ENCODE measurements at regions not wholly inside any gene's neighbourhood (a gene's known extent, or its start where the extent isn't known, plus 50 kb on each side); places are given as distances from the start of the nearest gene placed in this dataset.

GRCh38 chr7:119522263-119522662 is 750.7 kb upstream of the KCND2 start:
- Histone ChIP-seq H3K4me3 (ENCODE audit: low read length) (no peak overlapping the region), H3K9ac (ENCODE audit: low read depth, low read length) (no peak overlapping the region), H3K9me3 (replicated peaks; ENCODE audit: low read length) (no peaks in the 10 kb centered on the region), H3K4me2 (ENCODE audit: low read length) (no peak overlapping the region), H3K36me3 (ENCODE audit: insufficient read depth, low read length) (no peaks in the 10 kb centered on the region), H3K27me3 (ENCODE audit: control insufficient read depth, insufficient read depth, low read length) (no peaks in the 10 kb centered on the region), H3K4me1 (ENCODE audit: control insufficient read depth, insufficient read depth, low read length) (no peaks in the 10 kb centered on the region)

- no peak overlapping the region for H3K4me3 ChIP-seq (ENCODE audit: low read length)
- no peaks in the 10 kb centered on the region for H3K36me3 ChIP-seq (ENCODE audit: insufficient read depth, low read length)
- H3K9ac ChIP-seq (ENCODE audit: low read depth, low read length): no peak overlapping the region
- no peak overlapping the region for H3K4me2 ChIP-seq (ENCODE audit: low read length)
- no peaks in the 10 kb centered on the region for H3K27me3 ChIP-seq (ENCODE audit: control insufficient read depth, insufficient read depth, low read length)
- H3K9me3 ChIP-seq (replicated peaks; ENCODE audit: low read length): no peaks in the 10 kb centered on the region
- no peaks in the 10 kb centered on the region for H3K4me1 ChIP-seq (ENCODE audit: control insufficient read depth, insufficient read depth, low read length)
These were observed 750.3 kb upstream of the KCND2 start for GRCh38 chr7:119522698-119523097.

GRCh38 chr7:119545118-119545517 is 727.9 kb upstream of the KCND2 start:
- Histone ChIP-seq H3K36me3 (ENCODE audit: insufficient read depth, low read length) (no peaks in the 10 kb centered on the region), H3K9ac (ENCODE audit: low read depth, low read length) (no peak overlapping the region), H3K9me3 (replicated peaks; ENCODE audit: low read length) (no peaks in the 10 kb centered on the region), H3K27me3 (ENCODE audit: control insufficient read depth, insufficient read depth, low read length) (peaks cover 5% of the 10 kb centered on the region), H3K4me1 (ENCODE audit: control insufficient read depth, insufficient read depth, low read length) (peaks cover 13% of the 10 kb centered on the region), H3K4me3 (ENCODE audit: low read length) (no peak overlapping the region), H3K4me2 (ENCODE audit: low read length) (peak overlapping the region; percentile 19)

GRCh38 chr7:119555788-119556187 is 717.2 kb upstream of the KCND2 start:
- Histone ChIP-seq H3K4me2 (ENCODE audit: low read length) (no peak overlapping the region), H3K4me1 (ENCODE audit: control insufficient read depth, insufficient read depth, low read length) (no peaks in the 10 kb centered on the region), H3K27me3 (ENCODE audit: control insufficient read depth, insufficient read depth, low read length) (peaks cover under 1% of the 10 kb centered on the region), H3K36me3 (ENCODE audit: insufficient read depth, low read length) (no peaks in the 10 kb centered on the region), H3K9ac (ENCODE audit: low read depth, low read length) (no peak overlapping the region), H3K9me3 (replicated peaks; ENCODE audit: low read length) (no peaks in the 10 kb centered on the region), H3K4me3 (ENCODE audit: low read length) (no peak overlapping the region)

- no peaks in the 10 kb centered on the region for H3K4me1 ChIP-seq (ENCODE audit: control insufficient read depth, insufficient read depth, low read length)
- no peaks in the 10 kb centered on the region for H3K9me3 ChIP-seq (replicated peaks; ENCODE audit: low read length)
- no peak overlapping the region for H3K4me3 ChIP-seq (ENCODE audit: low read length)
- no peak overlapping the region for H3K4me2 ChIP-seq (ENCODE audit: low read length)
- no peak overlapping the region for H3K9ac ChIP-seq (ENCODE audit: low read depth, low read length)
- no peaks in the 10 kb centered on the region for H3K27me3 ChIP-seq (ENCODE audit: control insufficient read depth, insufficient read depth, low read length)
- H3K36me3 ChIP-seq (ENCODE audit: insufficient read depth, low read length): no peaks in the 10 kb centered on the region
These were observed 716.5 kb upstream of the KCND2 start for GRCh38 chr7:119556436-119556835.

- H3K4me1 ChIP-seq (ENCODE audit: control insufficient read depth, insufficient read depth, low read length): no peaks in the 10 kb centered on the region
- H3K4me3 ChIP-seq (ENCODE audit: low read length): no peak overlapping the region
- H3K9me3 ChIP-seq (replicated peaks; ENCODE audit: low read length): no peaks in the 10 kb centered on the region
- H3K36me3 ChIP-seq (ENCODE audit: insufficient read depth, low read length): no peaks in the 10 kb centered on the region
- no peak overlapping the region for H3K4me2 ChIP-seq (ENCODE audit: low read length)
- no peak overlapping the region for H3K9ac ChIP-seq (ENCODE audit: low read depth, low read length)
- no peaks in the 10 kb centered on the region for H3K27me3 ChIP-seq (ENCODE audit: control insufficient read depth, insufficient read depth, low read length)
These were observed 711.2 kb upstream of the KCND2 start for GRCh38 chr7:119561751-119562150.

- no peak overlapping the region for H3K4me2 ChIP-seq (ENCODE audit: low read length)
- no peaks in the 10 kb centered on the region for H3K9me3 ChIP-seq (replicated peaks; ENCODE audit: low read length)
- no peaks in the 10 kb centered on the region for H3K36me3 ChIP-seq (ENCODE audit: insufficient read depth, low read length)
- no peaks in the 10 kb centered on the region for H3K27me3 ChIP-seq (ENCODE audit: control insufficient read depth, insufficient read depth, low read length)
- H3K4me1 ChIP-seq (ENCODE audit: control insufficient read depth, insufficient read depth, low read length): no peaks in the 10 kb centered on the region
- H3K9ac ChIP-seq (ENCODE audit: low read depth, low read length): no peak overlapping the region
- no peak overlapping the region for H3K4me3 ChIP-seq (ENCODE audit: low read length)
These were observed 710.1 kb upstream of the KCND2 start for GRCh38 chr7:119562839-119563238.

- H3K27me3 ChIP-seq (ENCODE audit: control insufficient read depth, insufficient read depth, low read length): no peaks in the 10 kb centered on the region
- H3K4me1 ChIP-seq (ENCODE audit: control insufficient read depth, insufficient read depth, low read length): no peaks in the 10 kb centered on the region
- H3K4me3 ChIP-seq (ENCODE audit: low read length): no peak overlapping the region
- H3K9ac ChIP-seq (ENCODE audit: low read depth, low read length): no peak overlapping the region
- H3K36me3 ChIP-seq (ENCODE audit: insufficient read depth, low read length): no peaks in the 10 kb centered on the region
- H3K9me3 ChIP-seq (replicated peaks; ENCODE audit: low read length): no peaks in the 10 kb centered on the region
- no peak overlapping the region for H3K4me2 ChIP-seq (ENCODE audit: low read length)
These were observed 701.3 kb upstream of the KCND2 start for GRCh38 chr7:119571666-119572065.

GRCh38 chr7:119572132-119572531 is 700.8 kb upstream of the KCND2 start:
- Histone ChIP-seq H3K9me3 (replicated peaks; ENCODE audit: low read length) (no peaks in the 10 kb centered on the region), H3K4me1 (ENCODE audit: control insufficient read depth, insufficient read depth, low read length) (no peaks in the 10 kb centered on the region), H3K9ac (ENCODE audit: low read depth, low read length) (no peak overlapping the region), H3K36me3 (ENCODE audit: insufficient read depth, low read length) (no peaks in the 10 kb centered on the region), H3K4me2 (ENCODE audit: low read length) (no peak overlapping the region), H3K27me3 (ENCODE audit: control insufficient read depth, insufficient read depth, low read length) (no peaks in the 10 kb centered on the region), H3K4me3 (ENCODE audit: low read length) (no peak overlapping the region)

- no peaks in the 10 kb centered on the region for H3K36me3 ChIP-seq (ENCODE audit: insufficient read depth, low read length)
- H3K9ac ChIP-seq (ENCODE audit: low read depth, low read length): no peak overlapping the region
- no peaks in the 10 kb centered on the region for H3K27me3 ChIP-seq (ENCODE audit: control insufficient read depth, insufficient read depth, low read length)
- H3K4me3 ChIP-seq (ENCODE audit: low read length): no peak overlapping the region
- H3K4me2 ChIP-seq (ENCODE audit: low read length): no peak overlapping the region
- H3K4me1 ChIP-seq (ENCODE audit: control insufficient read depth, insufficient read depth, low read length): no peaks in the 10 kb centered on the region
- no peaks in the 10 kb centered on the region for H3K9me3 ChIP-seq (replicated peaks; ENCODE audit: low read length)
These were observed 700.4 kb upstream of the KCND2 start for GRCh38 chr7:119572541-119572940.

- no peaks in the 10 kb centered on the region for H3K9me3 ChIP-seq (replicated peaks; ENCODE audit: low read length)
- H3K27me3 ChIP-seq (ENCODE audit: control insufficient read depth, insufficient read depth, low read length): no peaks in the 10 kb centered on the region
- no peak overlapping the region for H3K4me2 ChIP-seq (ENCODE audit: low read length)
- no peak overlapping the region for H3K4me3 ChIP-seq (ENCODE audit: low read length)
- H3K4me1 ChIP-seq (ENCODE audit: control insufficient read depth, insufficient read depth, low read length): no peaks in the 10 kb centered on the region
- H3K36me3 ChIP-seq (ENCODE audit: insufficient read depth, low read length): no peaks in the 10 kb centered on the region
- no peak overlapping the region for H3K9ac ChIP-seq (ENCODE audit: low read depth, low read length)
These were observed 694.9 kb upstream of the KCND2 start for GRCh38 chr7:119578116-119578515.

- Histone ChIP-seq H3K4me2 (ENCODE audit: low read length) (no peak overlapping the region), H3K4me1 (ENCODE audit: control insufficient read depth, insufficient read depth, low read length) (no peaks in the 10 kb centered on the region), H3K9me3 (replicated peaks; ENCODE audit: low read length) (no peaks in the 10 kb centered on the region), H3K4me3 (ENCODE audit: low read length) (no peak overlapping the region), H3K27me3 (ENCODE audit: control insufficient read depth, insufficient read depth, low read length) (no peaks in the 10 kb centered on the region), H3K9ac (ENCODE audit: low read depth, low read length) (no peak overlapping the region), H3K36me3 (ENCODE audit: insufficient read depth, low read length) (no peaks in the 10 kb centered on the region)
These were observed 678.0 kb upstream of the KCND2 start for GRCh38 chr7:119594956-119595355.
